Liver (tissue), 3 donors: ENCODE measurements at regions not wholly inside any gene's neighbourhood (a gene's known extent, or its start where the extent isn't known, plus 50 kb on each side); places are given as distances from the start of the nearest gene placed in this dataset.

ENCODE experiments used
- EGR1 ChIP-seq, 2 donors: IDR thresholded peaks; 2 replicates each; pipeline ENCODE4 v1.6.1; 2016 to 2018; ENCODE audit warnings: antibody characterized with exemption in 2 of 2, low read depth in 2 of 2
- FOXA1 ChIP-seq: IDR thresholded peaks from 2 replicates; pipeline ENCODE4 v1.6.1; 2016; ENCODE audit warnings: antibody characterized with exemption
- GABPA ChIP-seq, 2 donors: IDR thresholded peaks in 1 of 2; conservative IDR thresholded peaks in 1 of 2; 2 replicates each; pipeline ENCODE4 v1.6.1; 2016; ENCODE audit warnings: antibody characterized with exemption in 2 of 2, mild to moderate bottlenecking in 1 of 2, moderate library complexity in 1 of 2
- NR2F2 ChIP-seq: IDR thresholded peaks from 2 replicates; pipeline ENCODE4 v1.6.1; 2016; ENCODE audit warnings: antibody characterized with exemption
- RAD21 ChIP-seq, 2 donors: IDR thresholded peaks; 2 replicates each; pipeline ENCODE4 v1.6.1; 2016; ENCODE audit warnings: antibody characterized with exemption in 2 of 2, mild to moderate bottlenecking in 2 of 2
- RXRA ChIP-seq, 2 donors: IDR thresholded peaks; 2 replicates each; pipeline ENCODE4 v1.6.1; 2017 to 2018; ENCODE audit warnings: antibody characterized with exemption in 2 of 2, mild to moderate bottlenecking in 1 of 2
- SP1 ChIP-seq: IDR thresholded peaks from 2 replicates; pipeline ENCODE4 v1.6.1; 2018; ENCODE audit warnings: antibody characterized with exemption, mild to moderate bottlenecking
- TAF1 ChIP-seq: conservative IDR thresholded peaks from 2 replicates; pipeline ENCODE4 v1.6.1; 2016; ENCODE audit warnings: antibody characterized with exemption, mild to moderate bottlenecking
- YY1 ChIP-seq: IDR thresholded peaks from 2 replicates; pipeline ENCODE4 v1.6.1; 2016; ENCODE audit warnings: antibody characterized with exemption, mild to moderate bottlenecking
- TF ChIP-seq, protein P1 (sequence below): fragments of 150-350 bp; IDR thresholded peaks from 2 replicates; pipeline ENCODE4 v1.5.1; 2017; ENCODE audit warnings: improper control_type of control experiment, low read depth, low read length; ENCODE audit not compliant: missing input control
- TF ChIP-seq, protein P2 (sequence below): IDR thresholded peaks from 2 replicates; pipeline ENCODE4 v1.6.1; 2016; ENCODE audit warnings: antibody characterized with exemption
- donor health status: healthy.
- donor health status: healthy.

DNA sequence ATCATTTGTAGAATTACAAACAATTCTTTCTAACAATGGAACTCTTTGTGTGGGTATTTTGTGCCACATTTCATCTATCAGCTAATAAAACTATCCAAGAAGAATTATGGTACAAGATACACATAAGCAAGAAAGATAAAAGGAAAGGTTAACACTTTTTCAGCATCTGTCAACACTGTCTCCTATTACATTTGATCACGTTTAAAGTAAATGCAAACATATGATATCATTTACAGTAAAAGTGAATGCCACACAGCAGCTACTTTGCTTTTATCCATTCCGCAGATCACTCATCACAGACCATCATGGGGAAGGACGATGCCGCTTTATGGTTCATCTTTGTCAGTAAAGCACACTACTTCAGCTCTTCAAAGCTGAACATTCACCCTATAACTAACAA, 456.4 kb upstream of the MANEA start:
- TF ChIP-seq TAF1 = no peak
- TF ChIP-seq, protein P1, sequence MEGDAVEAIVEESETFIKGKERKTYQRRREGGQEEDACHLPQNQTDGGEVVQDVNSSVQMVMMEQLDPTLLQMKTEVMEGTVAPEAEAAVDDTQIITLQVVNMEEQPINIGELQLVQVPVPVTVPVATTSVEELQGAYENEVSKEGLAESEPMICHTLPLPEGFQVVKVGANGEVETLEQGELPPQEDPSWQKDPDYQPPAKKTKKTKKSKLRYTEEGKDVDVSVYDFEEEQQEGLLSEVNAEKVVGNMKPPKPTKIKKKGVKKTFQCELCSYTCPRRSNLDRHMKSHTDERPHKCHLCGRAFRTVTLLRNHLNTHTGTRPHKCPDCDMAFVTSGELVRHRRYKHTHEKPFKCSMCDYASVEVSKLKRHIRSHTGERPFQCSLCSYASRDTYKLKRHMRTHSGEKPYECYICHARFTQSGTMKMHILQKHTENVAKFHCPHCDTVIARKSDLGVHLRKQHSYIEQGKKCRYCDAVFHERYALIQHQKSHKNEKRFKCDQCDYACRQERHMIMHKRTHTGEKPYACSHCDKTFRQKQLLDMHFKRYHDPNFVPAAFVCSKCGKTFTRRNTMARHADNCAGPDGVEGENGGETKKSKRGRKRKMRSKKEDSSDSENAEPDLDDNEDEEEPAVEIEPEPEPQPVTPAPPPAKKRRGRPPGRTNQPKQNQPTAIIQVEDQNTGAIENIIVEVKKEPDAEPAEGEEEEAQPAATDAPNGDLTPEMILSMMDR = no peak
- TF ChIP-seq, protein P2, sequence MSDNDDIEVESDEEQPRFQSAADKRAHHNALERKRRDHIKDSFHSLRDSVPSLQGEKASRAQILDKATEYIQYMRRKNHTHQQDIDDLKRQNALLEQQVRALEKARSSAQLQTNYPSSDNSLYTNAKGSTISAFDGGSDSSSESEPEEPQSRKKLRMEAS = no peak
- TF ChIP-seq RXRA (IDR thresholded peaks at IDR 0.05) = no peak
- TF ChIP-seq EGR1 (IDR thresholded peaks at IDR 0.05; ENCODE audit: low read depth in 2 of 2) = no peak
- TF ChIP-seq GABPA (IDR thresholded peaks at IDR 0.05 in 1 of 2, conservative IDR thresholded peaks at IDR 0.05 in 1 of 2) = no peak
- TF ChIP-seq RAD21 (IDR thresholded peaks at IDR 0.05) = no peak
- TF ChIP-seq YY1 = no peak
- no peak for TF ChIP-seq NR2F2
- no peak for TF ChIP-seq FOXA1
- TF ChIP-seq SP1 = no peak
